ENCODE measurements at regions not wholly inside any gene's neighbourhood (a gene's known extent, or its start where the extent isn't known, plus 50 kb on each side); places are given as distances from the start of the nearest gene placed in this dataset.

DNA sequence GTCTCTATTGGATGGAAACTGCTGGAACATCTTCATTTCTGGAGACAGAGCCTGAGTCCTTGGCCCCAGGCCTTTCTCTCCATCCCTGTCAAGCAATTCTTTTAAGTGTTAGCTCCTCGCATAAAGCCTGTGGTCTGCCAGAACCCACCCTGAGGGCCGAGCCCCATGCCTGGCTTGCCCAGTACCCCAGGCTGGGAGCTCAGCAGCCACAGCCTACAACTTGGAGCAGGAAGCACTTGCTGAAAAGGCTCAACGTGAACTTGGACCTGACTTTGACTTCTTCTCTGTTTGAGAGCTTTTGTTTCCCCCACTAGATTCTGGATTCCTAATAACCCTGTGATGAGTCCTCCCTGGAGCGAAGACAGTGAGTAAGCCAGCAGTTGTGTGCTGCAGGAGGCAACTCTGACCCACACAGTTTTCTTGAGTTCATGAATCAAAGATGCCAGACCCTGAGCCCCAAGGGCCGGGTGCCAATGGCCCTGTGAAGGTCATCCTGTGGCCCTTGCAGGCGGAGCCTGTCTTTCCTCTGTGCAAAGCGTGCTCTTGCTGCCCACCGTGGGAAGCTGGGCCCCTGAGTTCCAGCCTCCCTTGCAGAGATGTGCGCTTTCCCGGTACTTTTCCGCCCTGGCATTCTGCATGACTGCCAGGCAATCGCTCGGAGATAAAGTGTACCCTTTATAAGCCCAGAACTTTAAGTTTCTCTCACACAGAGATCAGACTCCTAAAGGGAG, 64.3 kb upstream of the RUFY1 start:
- no peak for TF ChIP-seq CTCF (conservative IDR thresholded peaks at IDR 0.05; ENCODE audit: low read length)
- TF ChIP-seq EZH2phosphoT487 (IDR thresholded peaks at IDR 0.05; ENCODE audit: borderline replicate concordance), result no peak
